CD4-positive, alpha-beta T cell treated with Interleukin-1 beta for 1 hour (primary cell): ENCODE measurements at regions not wholly inside any gene's neighbourhood (a gene's known extent, or its start where the extent isn't known, plus 50 kb on each side); places are given as distances from the start of the nearest gene placed in this dataset.

Experiments
- DNase-seq, 2 donors: peaks; one replicate each; pipeline ENCODE4 v3.0.0-alpha.2; 2020 to 2022

DNA sequence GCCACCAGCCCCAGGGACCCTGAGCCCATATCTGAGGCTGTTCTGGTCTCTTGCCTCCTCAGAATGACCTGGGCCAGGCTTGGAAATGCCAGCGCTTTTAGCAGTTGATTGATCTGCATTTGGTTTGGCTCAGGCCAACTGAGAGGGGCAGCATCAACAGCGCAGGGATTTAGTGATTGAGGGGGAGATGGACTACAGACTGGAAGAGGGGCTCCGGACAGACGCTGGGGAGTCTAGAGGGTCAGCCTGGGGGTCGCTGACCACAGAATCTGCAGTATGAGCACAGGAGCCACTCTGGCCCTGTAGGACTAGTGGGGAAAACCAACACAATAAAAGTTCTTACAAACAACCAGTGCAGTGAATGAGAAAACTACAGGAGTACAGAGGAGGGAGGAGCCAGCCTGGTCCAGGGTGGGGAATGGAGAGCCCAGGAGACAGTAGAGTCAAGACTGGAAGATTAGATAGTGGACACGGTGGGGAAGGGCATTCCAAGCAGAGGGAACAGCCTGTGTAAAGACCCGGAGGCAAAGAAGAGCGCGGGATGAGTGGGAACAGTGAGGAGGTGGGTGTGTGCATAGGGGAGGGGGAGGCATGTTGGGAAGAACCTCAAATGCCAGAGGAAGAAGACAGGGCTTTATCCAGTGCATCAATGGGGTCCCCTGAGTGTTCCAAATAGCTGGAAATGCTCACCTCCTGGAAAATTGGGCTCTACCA is 128.9 kb downstream of the MRM1 start:
- no peak for DNase-seq

DNA sequence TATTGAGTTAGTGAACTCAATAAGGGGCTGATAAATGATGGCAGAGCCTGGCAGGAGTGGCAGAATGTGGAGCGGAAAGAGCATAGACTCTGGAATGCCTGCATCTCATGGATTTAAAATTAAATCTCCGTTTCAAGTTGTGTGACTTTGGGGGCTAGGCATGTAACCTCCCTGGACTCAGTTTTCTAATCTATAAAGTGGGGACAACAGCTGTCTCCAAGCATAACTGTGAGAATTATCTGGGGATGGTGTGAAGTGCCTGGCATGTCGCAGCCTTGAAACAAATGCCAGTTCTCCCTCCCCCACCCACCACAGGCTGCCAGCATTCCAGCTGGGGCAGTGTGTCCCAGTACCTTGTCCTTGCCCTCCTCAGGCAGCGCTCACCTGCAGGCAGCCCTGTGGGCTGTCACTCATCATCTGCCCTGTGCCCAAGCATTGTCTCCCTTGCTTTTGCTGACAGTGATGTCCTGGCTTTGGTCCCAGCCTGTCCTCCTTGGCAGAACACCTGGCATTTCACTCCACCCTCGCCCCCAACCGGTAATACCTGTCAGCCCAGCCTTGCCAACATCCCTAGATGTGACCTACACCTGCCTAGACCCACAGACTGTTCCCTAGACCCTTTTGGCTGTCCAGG is 129.6 kb downstream of the MRM1 start:
- no peak for DNase-seq

- DNase-seq = no peak
These were observed 130.4 kb downstream of the MRM1 start for GRCh38 chr17:36731811-36732210.

- DNase-seq = no peak
These were observed 131.0 kb downstream of the MRM1 start for GRCh38 chr17:36732351-36732750.

DNA sequence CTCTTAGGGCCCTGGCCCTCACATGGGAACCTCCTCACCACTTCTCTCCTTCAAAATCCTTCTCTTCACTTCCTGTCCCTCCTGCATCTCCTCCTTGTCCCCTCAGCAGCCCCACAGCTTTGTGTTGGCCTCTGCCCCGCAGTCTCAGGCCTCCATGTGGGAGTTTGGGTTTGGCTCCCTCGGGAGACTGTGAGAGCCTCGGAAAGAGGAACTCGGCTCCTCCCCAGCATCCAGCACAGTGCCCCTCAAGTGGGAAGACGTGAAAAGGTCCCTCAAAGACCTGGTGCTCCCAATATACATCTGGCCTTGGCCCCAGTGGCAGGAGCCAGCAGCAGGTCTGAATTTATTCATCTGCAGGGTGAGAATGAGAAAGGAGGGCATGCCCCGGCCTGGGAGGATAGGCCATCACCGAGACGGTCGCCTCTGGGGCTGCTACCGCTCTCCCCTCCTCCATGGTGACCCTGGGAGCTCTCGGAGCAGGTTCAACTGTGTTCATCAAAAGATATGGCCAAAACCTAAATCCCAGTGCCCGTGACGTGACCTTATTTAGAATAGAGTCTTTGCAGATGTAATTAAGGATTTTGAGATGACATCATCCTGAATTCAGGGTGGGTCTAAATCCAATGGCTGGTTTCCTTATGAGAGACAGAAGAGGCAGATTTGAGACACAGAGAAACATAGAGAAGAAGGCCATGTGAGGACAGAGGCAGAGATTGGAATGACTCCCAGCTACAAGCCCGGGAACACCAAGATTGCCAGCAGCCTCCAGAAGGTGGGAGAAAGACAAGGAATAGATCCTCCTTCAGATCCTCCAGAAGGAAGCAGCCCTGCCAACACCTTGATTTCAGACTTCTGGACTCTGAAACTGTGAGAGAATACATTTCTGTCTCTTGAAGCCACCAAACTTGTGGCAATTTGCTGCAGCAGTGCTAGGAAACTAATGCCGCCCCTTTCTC is 135.1 kb downstream of the MRM1 start:
- DNase-seq = no peak

DNA sequence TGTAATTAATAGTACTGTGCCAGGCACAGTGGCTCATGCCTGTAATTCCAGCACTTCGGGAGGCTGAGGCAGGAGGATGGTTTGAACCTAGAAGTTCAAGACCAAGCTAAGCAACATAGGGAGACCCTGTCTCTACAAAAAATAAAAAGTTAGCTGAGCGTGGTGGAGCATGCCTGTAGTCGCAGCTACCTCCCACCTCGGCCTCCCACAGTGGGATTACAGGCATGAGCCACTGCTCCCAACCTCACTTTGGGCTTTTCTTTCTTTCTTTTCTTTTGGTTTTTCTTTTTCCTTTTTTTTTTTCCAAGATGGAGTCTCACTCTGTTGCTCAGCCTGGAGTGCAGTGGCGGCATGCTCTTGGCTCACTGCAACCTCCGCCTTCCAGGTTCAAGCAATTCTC is 137.8 kb downstream of the MRM1 start:
- no peak for DNase-seq

DNA sequence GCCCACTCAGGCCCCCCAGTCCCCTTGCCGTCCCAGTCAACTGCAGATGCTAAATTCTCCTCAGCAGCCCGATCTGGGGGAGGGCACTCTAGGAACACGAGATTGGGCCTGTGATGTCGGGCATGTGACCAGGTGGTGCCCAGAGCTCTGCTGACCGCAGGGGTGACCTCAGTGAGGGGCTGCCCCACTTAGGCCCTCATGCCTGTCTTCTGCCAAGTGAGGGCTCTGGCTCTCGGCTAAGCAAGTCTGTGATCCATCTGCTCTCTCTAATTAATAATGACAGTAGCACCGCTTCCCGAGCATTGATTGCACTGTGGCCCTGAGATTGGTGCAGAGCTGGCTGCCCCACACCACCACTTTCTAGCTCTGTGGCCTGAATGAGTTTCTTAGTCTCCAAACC is 138.8 kb downstream of the MRM1 start:
- DNase-seq = no peak

GRCh38 chr17:36741019-36741902 is 139.9 kb downstream of the MRM1 start:
- DNase-seq = no peak

- DNase-seq = no peak
These were observed 141.1 kb downstream of the MRM1 start for GRCh38 chr17:36742267-36743000.

DNA sequence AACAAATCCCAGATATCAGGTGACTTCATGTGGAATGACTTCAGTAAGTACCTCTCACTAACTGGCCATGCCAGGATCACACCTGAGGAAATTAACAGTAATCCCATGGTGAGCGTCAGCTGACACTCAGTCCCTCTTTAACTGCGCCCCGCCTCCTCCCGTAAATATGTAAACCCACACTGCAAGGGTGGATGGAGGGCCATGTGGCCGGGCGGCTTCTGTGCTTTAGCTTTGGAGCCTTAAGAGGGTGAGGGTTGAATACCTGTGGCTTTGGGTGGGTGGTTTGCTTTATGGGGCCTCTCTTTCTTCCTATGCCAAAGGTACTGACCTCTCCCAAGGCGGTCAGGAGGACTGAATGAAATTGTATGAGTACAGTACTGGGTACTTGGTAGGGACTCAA is 141.7 kb downstream of the MRM1 start:
- no peak for DNase-seq

GRCh38 chr17:36746381-36747053 is 145.1 kb downstream of the MRM1 start:
- DNase-seq = no peak

GRCh38 chr17:36747861-36748260 is 146.5 kb downstream of the MRM1 start:
- DNase-seq = no peak

- no peak for DNase-seq
These were observed 146.9 kb downstream of the MRM1 start for GRCh38 chr17:36748272-36748671.

DNA sequence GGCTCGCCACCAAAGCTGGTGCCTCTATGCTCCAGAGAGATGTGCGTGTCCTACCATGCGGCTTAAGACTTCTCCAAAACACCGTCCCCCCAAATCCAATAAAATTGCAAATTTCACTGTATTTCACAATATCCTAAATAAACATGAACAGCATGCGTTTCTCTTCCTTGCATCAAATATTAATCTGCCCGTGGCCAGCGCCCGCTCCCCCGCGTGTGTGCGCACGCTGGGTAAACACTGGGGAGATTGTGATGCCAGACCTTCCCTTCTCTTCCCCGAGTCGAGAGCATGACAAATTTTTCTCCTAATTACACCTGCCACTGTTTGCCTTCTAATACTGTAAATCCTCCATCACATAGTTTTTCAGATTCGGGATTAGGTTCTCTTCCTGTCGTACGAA is 148.1 kb downstream of the MRM1 start:
- DNase-seq = no peak

GRCh38 chr17:36750316-36750885 is 149.0 kb downstream of the MRM1 start:
- DNase-seq = no peak

- no peak for DNase-seq
These were observed 150.9 kb downstream of the MRM1 start for GRCh38 chr17:36752096-36752888.

GRCh38 chr17:36755586-36755985 is 154.2 kb downstream of the MRM1 start:
- peak; percentile 16 to 39 for DNase-seq

DNA sequence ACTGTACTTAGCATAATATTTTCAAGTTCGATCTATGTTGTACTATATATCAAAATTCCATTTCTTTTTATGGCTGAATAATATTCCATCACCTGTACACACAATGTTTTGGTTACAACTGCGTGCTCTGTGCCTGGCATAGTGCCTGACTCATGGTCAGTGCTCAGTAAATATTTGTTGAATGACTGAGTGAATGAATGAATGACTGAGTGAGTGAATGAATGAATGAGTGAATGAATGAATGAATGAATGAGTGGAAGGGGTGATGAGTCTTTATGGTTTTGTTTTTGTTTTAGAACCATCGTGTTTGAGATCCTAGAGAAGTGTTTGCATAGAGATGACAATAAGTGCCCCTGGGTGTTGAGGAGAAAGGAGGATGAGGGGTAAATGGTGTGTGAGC is 155.3 kb downstream of the MRM1 start:
- DNase-seq = no peak

GRCh38 chr17:36760425-36760824 is 159.0 kb downstream of the MRM1 start:
- DNase-seq = no peak
